ENCODE measurements at regions not wholly inside any gene's neighbourhood (a gene's known extent, or its start where the extent isn't known, plus 50 kb on each side); places are given as distances from the start of the nearest gene placed in this dataset.

- intact Hi-C loops (cut with DNase I) = no loop called here
Observed at GRCh38 chr4:151879705-151880445, 119.1 kb upstream of the GATB start.

GRCh38 chr4:151876381-151876988 lies 115.7 kb upstream of the GATB start:
- 93% methylated on average over 3 of the region's 3 CpGs for WGBS
- H3K27ac ChIP-seq = no peak overlapping the region
- no peaks in the 10 kb centered on the region for H3K36me3 ChIP-seq
- TF ChIP-seq POLR2A (IDR thresholded peaks at IDR 0.05) (no peak), POLR2AphosphoS5 (IDR thresholded peaks at IDR 0.05) (no peak)
- TF ChIP-seq, protein P1, sequence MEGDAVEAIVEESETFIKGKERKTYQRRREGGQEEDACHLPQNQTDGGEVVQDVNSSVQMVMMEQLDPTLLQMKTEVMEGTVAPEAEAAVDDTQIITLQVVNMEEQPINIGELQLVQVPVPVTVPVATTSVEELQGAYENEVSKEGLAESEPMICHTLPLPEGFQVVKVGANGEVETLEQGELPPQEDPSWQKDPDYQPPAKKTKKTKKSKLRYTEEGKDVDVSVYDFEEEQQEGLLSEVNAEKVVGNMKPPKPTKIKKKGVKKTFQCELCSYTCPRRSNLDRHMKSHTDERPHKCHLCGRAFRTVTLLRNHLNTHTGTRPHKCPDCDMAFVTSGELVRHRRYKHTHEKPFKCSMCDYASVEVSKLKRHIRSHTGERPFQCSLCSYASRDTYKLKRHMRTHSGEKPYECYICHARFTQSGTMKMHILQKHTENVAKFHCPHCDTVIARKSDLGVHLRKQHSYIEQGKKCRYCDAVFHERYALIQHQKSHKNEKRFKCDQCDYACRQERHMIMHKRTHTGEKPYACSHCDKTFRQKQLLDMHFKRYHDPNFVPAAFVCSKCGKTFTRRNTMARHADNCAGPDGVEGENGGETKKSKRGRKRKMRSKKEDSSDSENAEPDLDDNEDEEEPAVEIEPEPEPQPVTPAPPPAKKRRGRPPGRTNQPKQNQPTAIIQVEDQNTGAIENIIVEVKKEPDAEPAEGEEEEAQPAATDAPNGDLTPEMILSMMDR (IDR thresholded peaks at IDR 0.05) = no peak
- no peaks in the 10 kb centered on the region for H3K27me3 ChIP-seq (replicated peaks; ENCODE audit: insufficient read depth)
- H3K9me3 ChIP-seq = no peaks in the 10 kb centered on the region
- intact Hi-C loops (cut with DNase I) = no loop called here
- no peak for DNase-seq (ENCODE audit: low spot score)
- no peaks in the 10 kb centered on the region for H3K4me1 ChIP-seq (replicated peaks)
- no peak overlapping the region for H3K4me3 ChIP-seq

More at GRCh38 chr4:151879705-151880445, 119.1 kb upstream of the GATB start:
- H3K4me3 ChIP-seq = no peak overlapping the region
- no peaks in the 10 kb centered on the region for H3K9me3 ChIP-seq
- TF ChIP-seq POLR2A (IDR thresholded peaks at IDR 0.05) (no peak), POLR2AphosphoS5 (IDR thresholded peaks at IDR 0.05) (no peak)
- TF ChIP-seq, protein P1 (IDR thresholded peaks at IDR 0.05) = no peak
- H3K36me3 ChIP-seq = no peaks in the 10 kb centered on the region
- H3K27ac ChIP-seq = no peak overlapping the region
- no peak for DNase-seq (ENCODE audit: low spot score)
- H3K4me1 ChIP-seq (replicated peaks) = no peaks in the 10 kb centered on the region
- 65% methylated on average over 11 of the region's 11 CpGs for WGBS
- no peaks in the 10 kb centered on the region for H3K27me3 ChIP-seq (replicated peaks; ENCODE audit: insufficient read depth)

- Histone ChIP-seq H3K9me3 (no peaks in the 10 kb centered on the region), H3K27ac (no peak overlapping the region), H3K4me1 (replicated peaks) (no peaks in the 10 kb centered on the region), H3K36me3 (no peaks in the 10 kb centered on the region), H3K4me3 (no peak overlapping the region), H3K27me3 (replicated peaks; ENCODE audit: insufficient read depth) (no peaks in the 10 kb centered on the region)
- DNase-seq (ENCODE audit: low spot score) = no peak
- 67% methylated on average over 3 of the region's 3 CpGs for WGBS
- no peak for TF ChIP-seq POLR2AphosphoS5 (IDR thresholded peaks at IDR 0.05)
- TF ChIP-seq POLR2A (IDR thresholded peaks at IDR 0.05) = no peak
- TF ChIP-seq, protein P1 (IDR thresholded peaks at IDR 0.05) = no peak
- intact Hi-C loops (cut with DNase I) = no loop called here
Observed at GRCh38 chr4:151874328-151874727, 113.5 kb upstream of the GATB start.

- Histone ChIP-seq H3K4me1 (replicated peaks) (no peaks in the 10 kb centered on the region), H3K36me3 (no peaks in the 10 kb centered on the region), H3K27me3 (replicated peaks; ENCODE audit: insufficient read depth) (no peaks in the 10 kb centered on the region), H3K9me3 (no peaks in the 10 kb centered on the region), H3K27ac (no peak overlapping the region), H3K4me3 (no peak overlapping the region)
- TF ChIP-seq POLR2AphosphoS5 (IDR thresholded peaks at IDR 0.05) (no peak), POLR2A (IDR thresholded peaks at IDR 0.05) (no peak)
- TF ChIP-seq, protein P1 (IDR thresholded peaks at IDR 0.05) = no peak
- 84% methylated on average over 4 of the region's 4 CpGs for WGBS
- intact Hi-C loops (cut with DNase I) = no loop called here
- no peak for DNase-seq (ENCODE audit: low spot score)
Observed at GRCh38 chr4:151866592-151866918, 105.7 kb upstream of the GATB start.
